Cardiac fibroblast (primary cell): ENCODE measurements at regions not wholly inside any gene's neighbourhood (a gene's known extent, or its start where the extent isn't known, plus 50 kb on each side); places are given as distances from the start of the nearest gene placed in this dataset.

Experiments used
- DNase-seq, 2 donors: peaks; one replicate each; pipeline versions ENCODE4 v3.0.0 to v3.0.0-alpha.2; 2010; ENCODE audit warnings: low read depth in 2 of 2
- H3K4me3 ChIP-seq, 2 donors: replicated peaks in 1 of 2; 1 replicate in 1 of 2; 2 replicates in 1 of 2; pipeline ENCODE4 v1.5.1; 2011; ENCODE audit warnings: low read depth in 2 of 2, low read length in 2 of 2, mild to moderate bottlenecking in 2 of 2, moderate library complexity in 1 of 2
- TF ChIP-seq, protein P1 (sequence below): IDR thresholded peaks from one replicate; pipeline ENCODE4 v1.5.1; 2011; ENCODE audit warnings: low read depth, mild to moderate bottlenecking, low read length, inconsistent platforms

- TF ChIP-seq, protein P1, sequence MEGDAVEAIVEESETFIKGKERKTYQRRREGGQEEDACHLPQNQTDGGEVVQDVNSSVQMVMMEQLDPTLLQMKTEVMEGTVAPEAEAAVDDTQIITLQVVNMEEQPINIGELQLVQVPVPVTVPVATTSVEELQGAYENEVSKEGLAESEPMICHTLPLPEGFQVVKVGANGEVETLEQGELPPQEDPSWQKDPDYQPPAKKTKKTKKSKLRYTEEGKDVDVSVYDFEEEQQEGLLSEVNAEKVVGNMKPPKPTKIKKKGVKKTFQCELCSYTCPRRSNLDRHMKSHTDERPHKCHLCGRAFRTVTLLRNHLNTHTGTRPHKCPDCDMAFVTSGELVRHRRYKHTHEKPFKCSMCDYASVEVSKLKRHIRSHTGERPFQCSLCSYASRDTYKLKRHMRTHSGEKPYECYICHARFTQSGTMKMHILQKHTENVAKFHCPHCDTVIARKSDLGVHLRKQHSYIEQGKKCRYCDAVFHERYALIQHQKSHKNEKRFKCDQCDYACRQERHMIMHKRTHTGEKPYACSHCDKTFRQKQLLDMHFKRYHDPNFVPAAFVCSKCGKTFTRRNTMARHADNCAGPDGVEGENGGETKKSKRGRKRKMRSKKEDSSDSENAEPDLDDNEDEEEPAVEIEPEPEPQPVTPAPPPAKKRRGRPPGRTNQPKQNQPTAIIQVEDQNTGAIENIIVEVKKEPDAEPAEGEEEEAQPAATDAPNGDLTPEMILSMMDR = no peak
- H3K4me3 ChIP-seq = no peak overlapping the region
- DNase-seq = no peak
Observed at GRCh38 chr5:133775584-133776304, 163.4 kb upstream of the FSTL4 start.

GRCh38 chr5:133773247-133774202, 161.2 kb upstream of the FSTL4 start:
- no peak for DNase-seq
- TF ChIP-seq, protein P1 = no peak

GRCh38 chr5:133769842-133770241, 157.5 kb upstream of the FSTL4 start:
- DNase-seq = no peak
- H3K4me3 ChIP-seq = no peak overlapping the region
- TF ChIP-seq, protein P1 = no peak

More at GRCh38 chr5:133773247-133774202, 161.2 kb upstream of the FSTL4 start:
- no peak overlapping the region for H3K4me3 ChIP-seq

- DNase-seq = no peak
- TF ChIP-seq, protein P1 = no peak
- H3K4me3 ChIP-seq = no peak overlapping the region
Observed at GRCh38 chr5:133763744-133764143, 151.4 kb upstream of the FSTL4 start.

DNA sequence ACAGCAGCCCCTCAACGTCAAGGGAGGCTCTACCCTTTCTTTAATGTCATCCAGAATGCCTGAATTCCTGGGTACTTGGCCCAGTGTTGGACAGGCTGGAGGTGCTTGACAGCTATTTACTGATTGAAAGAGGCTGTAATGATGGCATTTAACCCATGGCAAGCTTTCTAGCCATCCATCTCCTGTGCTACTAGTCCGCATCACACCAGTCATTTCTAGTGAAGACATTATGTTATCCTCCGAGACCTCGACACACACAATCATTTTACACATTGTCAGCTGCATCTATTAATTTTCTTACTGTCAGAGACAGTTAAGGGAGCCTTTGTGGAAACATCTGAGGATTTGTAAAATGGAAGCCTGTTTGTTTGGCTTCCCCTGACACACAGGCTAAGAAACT, 149.3 kb upstream of the FSTL4 start:
- DNase-seq = no peak
- no peak overlapping the region for H3K4me3 ChIP-seq
- TF ChIP-seq, protein P1 = no peak

GRCh38 chr5:133760532-133760931, 148.2 kb upstream of the FSTL4 start:
- no peak overlapping the region for H3K4me3 ChIP-seq
- no peak for DNase-seq
- TF ChIP-seq, protein P1 = no peak
